ENCODE measurements at regions not wholly inside any gene's neighbourhood (a gene's known extent, or its start where the extent isn't known, plus 50 kb on each side); places are given as distances from the start of the nearest gene placed in this dataset.

GRCh38 chr1:55506740-55507577 is 291.8 kb upstream of the USP24 start:
- TF ChIP-seq CTCF (IDR thresholded peaks at IDR 0.05) (no peak), POLR2A (IDR thresholded peaks at IDR 0.05) (no peak)

Measured in suprapubic skin (tissue), 3 donors.